CD4-positive, alpha-beta T cell (primary cell): ENCODE measurements at regions not wholly inside any gene's neighbourhood (a gene's known extent, or its start where the extent isn't known, plus 50 kb on each side); places are given as distances from the start of the nearest gene placed in this dataset.

Experiments used
- ATAC-seq: fragments of 200-7000 bp; cut with Tn5 transposase; one replicate; pipeline ENCODE4 v1.10.0; 2022; ENCODE audit warnings: mild to moderate bottlenecking; ENCODE audit not compliant: poor library complexity
- CTCF ChIA-PET: fragments of 350-600 bp; sonication (Branson Sonifier 250); formaldehyde crosslinking; loops from one replicate; lab custom pipeline; 2021; ENCODE audit warnings: antibody characterized with exemption, inconsistent platforms; lab: Charles Lee
- POLR2A ChIA-PET: fragments of 350-600 bp; sonication (Branson Sonifier 250); formaldehyde crosslinking; loops from one replicate; lab custom pipeline; 2021; ENCODE audit warnings: antibody characterized with exemption, inconsistent platforms; lab: Charles Lee
- DNase-seq, 14 experiments: peaks; one replicate each; pipeline ENCODE4 v3.0.0-alpha.2; 2013 to 2020; ENCODE audit warnings: mixed read lengths in 2 of 14
- H3K27ac ChIP-seq, 2 donors: one replicate each; pipeline versions ENCODE4 v1.5.1 to v1.7.0; 2013; ENCODE audit warnings: low read length in 2 of 2, low read depth in 1 of 2, mild to moderate bottlenecking in 1 of 2
- H3K27me3 ChIP-seq, 2 experiments: 1 replicate in 1 of 2; 2 replicates in 1 of 2; pipeline versions ENCODE4 v1.6.1 to v1.7.0; 2013; ENCODE audit warnings: low read length in 2 of 2, control low read depth in 1 of 2, mild to moderate bottlenecking in 1 of 2, moderate library complexity in 1 of 2; ENCODE audit not compliant: insufficient read depth in 2 of 2, control insufficient read depth in 1 of 2
- H3K36me3 ChIP-seq: one replicate; pipeline ENCODE4 v1.6.1; 2013; ENCODE audit warnings: low read length, control low read depth; ENCODE audit not compliant: insufficient read depth
- H3K4me1 ChIP-seq: one replicate; pipeline ENCODE4 v1.6.1; 2013; ENCODE audit warnings: low read length, control low read depth; ENCODE audit not compliant: insufficient read depth
- H3K4me3 ChIP-seq: one replicate; pipeline ENCODE4 v1.5.1; 2013; ENCODE audit warnings: mild to moderate bottlenecking, low read length, moderate library complexity
- H3K9me3 ChIP-seq, 2 experiments: 1 replicate in 1 of 2; 2 replicates in 1 of 2; pipeline versions ENCODE4 v1.6.1 to v1.7.0; 2013; ENCODE audit warnings: low read length in 2 of 2, mild to moderate bottlenecking in 2 of 2, control low read depth in 1 of 2, moderate library complexity in 1 of 2; ENCODE audit not compliant: control insufficient read depth in 1 of 2, insufficient read depth in 1 of 2
- H3K27ac Mint-ChIP-seq: one replicate; pipeline ENCODE4 v1.8.0; 2020; ENCODE audit warnings: mixed read lengths
- H3K27me3 Mint-ChIP-seq: one replicate; pipeline ENCODE4 v1.8.0; 2021; ENCODE audit warnings: mixed read lengths
- H3K36me3 Mint-ChIP-seq: one replicate; pipeline ENCODE4 v1.8.0; 2021; ENCODE audit warnings: low read depth, mixed read lengths
- H3K4me1 Mint-ChIP-seq: one replicate; pipeline ENCODE4 v1.8.0; 2021; ENCODE audit warnings: low read depth, mixed read lengths
- H3K4me3 Mint-ChIP-seq: one replicate; pipeline ENCODE4 v1.8.0; 2020; ENCODE audit warnings: mild to moderate bottlenecking, mixed read lengths
- H3K9me3 Mint-ChIP-seq: one replicate; pipeline ENCODE4 v1.8.0; 2020; ENCODE audit warnings: mixed read lengths
- CTCF ChIP-seq: fragments of 200-600 bp; IDR thresholded peaks from one replicate; pipeline ENCODE4 v1.8.0; 2022; ENCODE audit warnings: antibody characterized with exemption, mild to moderate bottlenecking
- intact Hi-C, 2 experiments: fragments of 100-400 bp; cut with DNase I in 1 of 2; cut with micrococcal nuclease in 1 of 2; formaldehyde crosslinking; loops; one replicate each; pipeline versions ENCODE4 v1.15.1 to v1.9.0; 2023 to 2025; cut with DNase I, micrococcal nuclease

- POLR2A ChIA-PET: no interaction called here
- Histone ChIP-seq H3K4me1 (no peaks in the 10 kb centered on the region), H3K9me3 (no peaks in the 10 kb centered on the region), H3K27ac (no peak overlapping the region), H3K4me3 (no peak overlapping the region), H3K36me3 (no peaks in the 10 kb centered on the region), H3K27me3 (no peaks in the 10 kb centered on the region)
- DNase-seq (no peak), ATAC-seq (no peak)
- Mint-ChIP-seq H3K36me3 (no peaks in the 10 kb centered on the region), H3K4me1 (no peaks in the 10 kb centered on the region), H3K27ac (no peak overlapping the region), H3K9me3 (peaks cover 4% of the 10 kb centered on the region), H3K27me3 (peaks cover 4% of the 10 kb centered on the region), H3K4me3 (no peak overlapping the region)
- intact Hi-C loops: no loop called here
- TF ChIP-seq CTCF: no peak
- CTCF ChIA-PET: no interaction called here
Observed at GRCh38 chr3:59142556-59142955, 92.7 kb upstream of the CFAP20DC start.

- no peak for TF ChIP-seq CTCF
- Mint-ChIP-seq H3K4me1 (no peaks in the 10 kb centered on the region), H3K36me3 (no peaks in the 10 kb centered on the region), H3K9me3 (no peaks in the 10 kb centered on the region), H3K4me3 (no peak overlapping the region), H3K27ac (no peak overlapping the region), H3K27me3 (no peaks in the 10 kb centered on the region)
- ATAC-seq: no peak
- CTCF ChIA-PET: no interaction called here
- Histone ChIP-seq H3K4me1 (no peaks in the 10 kb centered on the region), H3K27ac (no peak overlapping the region), H3K36me3 (no peaks in the 10 kb centered on the region), H3K9me3 (no peaks in the 10 kb centered on the region), H3K27me3 (no peaks in the 10 kb centered on the region), H3K4me3 (no peak overlapping the region)
- intact Hi-C loops: no loop called here
- POLR2A ChIA-PET: no interaction called here
- DNase-seq: no peak
Observed at GRCh38 chr3:59138966-59139365, 89.1 kb upstream of the CFAP20DC start.

- H3K9me3 ChIP-seq: no peaks in the 10 kb centered on the region
- DNase-seq (no peak), ATAC-seq (no peak)
- ChIA-PET POLR2A (no interaction called here), CTCF (no interaction called here)
- H3K27me3 Mint-ChIP-seq: no peaks in the 10 kb centered on the region
- H3K36me3 ChIP-seq: no peaks in the 10 kb centered on the region
- no peaks in the 10 kb centered on the region for H3K4me1 Mint-ChIP-seq
- H3K27ac Mint-ChIP-seq: no peak overlapping the region
- no peaks in the 10 kb centered on the region for H3K27me3 ChIP-seq
- TF ChIP-seq CTCF: no peak
- no peak overlapping the region for H3K27ac ChIP-seq
- no peak overlapping the region for H3K4me3 Mint-ChIP-seq
- H3K4me1 ChIP-seq: no peaks in the 10 kb centered on the region
- no peaks in the 10 kb centered on the region for H3K36me3 Mint-ChIP-seq
- H3K4me3 ChIP-seq: no peak overlapping the region
- intact Hi-C loops: no loop called here
- H3K9me3 Mint-ChIP-seq: no peaks in the 10 kb centered on the region
Observed at GRCh38 chr3:59137415-59137814, 87.6 kb upstream of the CFAP20DC start.
